Tibial artery (tissue), 4 donors: ENCODE measurements at regions not wholly inside any gene's neighbourhood (a gene's known extent, or its start where the extent isn't known, plus 50 kb on each side); places are given as distances from the start of the nearest gene placed in this dataset.

Source experiments
- DNase-seq, 2 donors: peaks; one replicate each; pipeline ENCODE4 v3.0.0-alpha.2; 2019
- H3K27ac ChIP-seq, 2 donors: fragments of 200-600 bp; sonication (generic) in 1 of 2; 1 replicate in 1 of 2; 2 replicates in 1 of 2; pipeline ENCODE4 v1.5.1; 2018 to 2019; ENCODE audit warnings: mild to moderate bottlenecking in 1 of 2
- H3K27me3 ChIP-seq, 2 donors: fragments of 200-600 bp; sonication (generic) in 1 of 2; one replicate each; pipeline versions ENCODE4 v1.5.1 to v1.6.0; 2016 to 2019
- H3K36me3 ChIP-seq, 3 donors: fragments of 200-600 bp; sonication (generic) in 2 of 3; one replicate each; pipeline ENCODE4 v1.5.1; 2016 to 2019; ENCODE audit warnings: mild to moderate bottlenecking in 2 of 3
- H3K4me1 ChIP-seq, 4 donors: fragments of 200-600 bp; sonication (generic) in 2 of 4; 1 replicate in 3 of 4; 2 replicates in 1 of 4; pipeline ENCODE4 v1.5.1; 2016 to 2019
- H3K4me3 ChIP-seq, 2 donors: fragments of 200-600 bp; sonication (generic) in 1 of 2; 1 replicate in 1 of 2; 2 replicates in 1 of 2; pipeline ENCODE4 v1.5.1; 2018 to 2019; ENCODE audit warnings: mild to moderate bottlenecking in 2 of 2
- H3K9me3 ChIP-seq, 3 donors: fragments of 200-600 bp; sonication (generic) in 1 of 3; one replicate each; pipeline ENCODE4 v1.5.1; 2016 to 2019
- CTCF ChIP-seq, 2 experiments: fragments of 200-600 bp in 1 of 2; fragments of 450-650 bp in 1 of 2; IDR thresholded peaks; one replicate each; pipeline ENCODE4 v1.5.1; 2017 to 2019; ENCODE audit warnings: antibody characterized with exemption in 2 of 2, mild to moderate bottlenecking in 1 of 2, moderate library complexity in 1 of 2
- intact Hi-C: fragments of 100-400 bp; cut with DNase I; formaldehyde crosslinking; loops from one replicate; pipeline ENCODE4 v1.15.0; 2023; ENCODE audit warnings: low total_unique reads

DNA sequence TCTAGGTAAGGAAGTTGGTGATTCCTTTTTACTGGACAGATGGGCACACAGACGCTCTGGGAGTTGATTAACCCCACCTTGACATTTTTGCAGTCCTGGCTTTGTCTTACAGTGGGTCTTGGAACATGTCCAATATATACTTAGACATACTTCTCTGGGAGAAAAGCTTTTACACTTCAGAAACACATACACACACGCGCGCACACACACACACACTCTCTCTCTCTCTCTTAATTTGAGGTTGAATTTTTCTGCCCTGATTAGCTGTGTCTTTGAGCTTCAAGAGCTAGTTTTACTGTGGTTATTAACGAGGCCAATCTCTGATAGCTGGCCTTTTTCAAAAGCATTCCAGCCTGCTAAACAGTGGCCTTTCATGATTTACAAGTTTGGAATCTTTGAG is 215.0 kb downstream of the MYCN start:
- TF ChIP-seq CTCF (IDR thresholded peaks at IDR 0.05) = no peak
- H3K9me3 ChIP-seq = no peaks in the 10 kb centered on the region
- H3K36me3 ChIP-seq = no peaks in the 10 kb centered on the region
- H3K27me3 ChIP-seq = peaks cover 0 to 4% of the 10 kb centered on the region in 2 donors
- no peak overlapping the region for H3K4me3 ChIP-seq
- DNase-seq = no peak
- intact Hi-C loops = no loop called here
- no peaks in the 10 kb centered on the region for H3K4me1 ChIP-seq
- no peak overlapping the region for H3K27ac ChIP-seq

DNA sequence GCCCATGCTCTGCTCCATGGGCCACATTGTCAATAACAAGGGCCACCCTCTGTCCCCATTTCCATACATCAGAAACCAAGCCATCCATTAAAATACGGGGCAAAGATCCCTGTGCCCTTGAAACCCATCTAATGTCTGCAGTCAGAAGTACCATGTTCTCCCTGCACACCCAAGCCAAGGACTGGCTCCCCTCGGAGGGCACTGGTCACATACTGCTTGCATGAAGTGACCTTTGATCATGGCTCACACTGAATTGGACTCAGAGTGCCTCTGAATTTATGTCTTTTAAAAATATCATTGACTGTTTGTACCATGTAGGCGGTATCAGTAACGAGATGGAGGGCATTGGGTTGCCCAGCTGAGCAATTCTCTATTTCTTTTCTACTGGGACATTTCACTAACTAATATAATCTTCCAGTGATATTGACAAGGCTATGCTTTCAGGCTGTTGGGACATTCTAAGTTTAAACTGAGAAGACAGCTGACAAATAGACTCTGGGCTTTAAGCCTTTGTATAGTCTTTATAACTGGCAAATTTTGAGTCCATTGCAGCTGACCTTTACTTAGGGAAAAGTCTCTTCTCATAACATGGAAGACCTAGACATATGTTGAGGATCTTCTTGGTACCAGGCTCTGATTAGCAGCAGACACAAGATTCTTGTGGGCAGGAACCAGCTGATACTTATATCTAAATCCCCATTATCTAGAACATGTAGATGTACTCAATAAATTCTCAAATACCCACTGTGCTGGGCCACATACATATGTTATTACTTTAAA is 214.3 kb downstream of the MYCN start:
- no peaks in the 10 kb centered on the region for H3K36me3 ChIP-seq
- TF ChIP-seq CTCF (IDR thresholded peaks at IDR 0.05) = no peak
- DNase-seq = no peak
- intact Hi-C loops = no loop called here
- no peaks in the 10 kb centered on the region for H3K4me1 ChIP-seq
- H3K27ac ChIP-seq = no peak overlapping the region
- peaks cover 0 to 4% of the 10 kb centered on the region in 2 donors for H3K27me3 ChIP-seq
- H3K9me3 ChIP-seq = no peaks in the 10 kb centered on the region
- H3K4me3 ChIP-seq = no peak overlapping the region

GRCh38 chr2:16154061-16154460 is 213.7 kb downstream of the MYCN start:
- Histone ChIP-seq H3K36me3 (no peaks in the 10 kb centered on the region), H3K27me3 (peaks cover 0 to 4% of the 10 kb centered on the region in 2 donors), H3K4me1 (no peaks in the 10 kb centered on the region), H3K9me3 (no peaks in the 10 kb centered on the region), H3K4me3 (no peak overlapping the region), H3K27ac (no peak overlapping the region)
- intact Hi-C loops = no loop called here
- TF ChIP-seq CTCF (IDR thresholded peaks at IDR 0.05) = no peak
- no peak for DNase-seq

DNA sequence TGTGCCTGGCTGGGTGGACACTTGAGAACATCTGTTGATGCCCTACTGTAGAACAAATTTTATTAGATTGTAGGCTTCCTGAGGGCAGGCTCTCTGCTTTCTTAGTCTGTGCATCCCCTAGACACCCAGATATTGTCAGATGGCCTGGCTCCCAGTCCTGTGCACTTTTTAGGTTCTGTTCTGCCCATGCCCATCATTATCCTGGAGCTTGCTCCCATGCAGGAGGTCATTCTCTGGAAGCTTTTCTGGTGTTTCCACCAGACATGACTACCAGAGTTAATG is 213.3 kb downstream of the MYCN start:
- no peak for DNase-seq
- H3K27ac ChIP-seq = no peak overlapping the region
- peaks cover 0 to 3% of the 10 kb centered on the region in 2 donors for H3K27me3 ChIP-seq
- H3K4me3 ChIP-seq = no peak overlapping the region
- TF ChIP-seq CTCF (IDR thresholded peaks at IDR 0.05) = no peak
- intact Hi-C loops = no loop called here
- H3K9me3 ChIP-seq = no peaks in the 10 kb centered on the region
- H3K36me3 ChIP-seq = no peaks in the 10 kb centered on the region
- H3K4me1 ChIP-seq = no peaks in the 10 kb centered on the region

GRCh38 chr2:16152928-16153753 is 212.8 kb downstream of the MYCN start:
- H3K4me1 ChIP-seq = no peaks in the 10 kb centered on the region
- intact Hi-C loops = no loop called here
- DNase-seq = no peak
- no peak overlapping the region for H3K4me3 ChIP-seq
- no peak overlapping the region for H3K27ac ChIP-seq
- no peaks in the 10 kb centered on the region for H3K27me3 ChIP-seq
- no peaks in the 10 kb centered on the region for H3K36me3 ChIP-seq
- no peak for TF ChIP-seq CTCF (IDR thresholded peaks at IDR 0.05)
- no peaks in the 10 kb centered on the region for H3K9me3 ChIP-seq
